ENCODE measurements at regions not wholly inside any gene's neighbourhood (a gene's known extent, or its start where the extent isn't known, plus 50 kb on each side); places are given as distances from the start of the nearest gene placed in this dataset.

DNA sequence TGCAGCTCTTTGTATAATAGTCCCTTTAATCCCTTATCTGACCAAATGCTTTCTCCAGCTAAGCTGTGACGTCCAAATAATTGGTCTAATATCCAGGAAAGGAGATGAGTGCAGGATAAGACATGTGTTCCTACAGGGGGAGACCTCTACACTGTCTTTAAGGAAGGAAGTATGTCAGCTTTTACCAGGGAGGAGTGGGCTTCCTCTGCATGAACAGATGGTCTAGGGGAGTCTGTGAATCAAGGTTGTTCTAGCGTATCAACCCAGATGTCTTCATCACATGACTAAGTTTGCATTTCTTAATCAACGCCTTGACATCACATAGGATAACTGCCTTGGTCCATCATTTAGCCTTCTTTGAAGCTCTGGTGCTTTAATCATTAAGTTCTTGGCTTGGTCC, 528.2 kb downstream of the MRPL39 start:
- DNase-seq (ENCODE audit: low read depth in 2 of 3, low spot score in 2 of 3), result no peak

DNA sequence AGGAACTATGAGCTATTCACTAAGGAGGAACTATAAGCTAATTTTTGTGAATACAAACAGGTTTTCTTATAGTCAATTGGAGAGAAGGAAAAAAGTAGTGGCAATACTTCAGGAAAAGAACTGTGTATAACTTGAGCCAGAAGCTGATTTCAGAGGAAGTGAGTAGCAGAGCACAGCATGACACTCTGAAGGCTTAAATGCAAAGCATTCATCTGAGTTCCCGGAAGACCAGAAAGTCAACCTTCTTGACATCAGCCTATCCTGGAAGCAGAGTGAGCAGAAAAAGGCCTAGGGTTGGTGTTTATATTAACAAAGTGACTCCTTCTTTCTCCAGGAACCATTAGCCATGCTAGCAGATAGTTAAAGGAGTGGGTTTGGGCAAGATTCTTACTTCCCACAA, 545.2 kb downstream of the MRPL39 start:
- no peak for DNase-seq (ENCODE audit: low read depth in 2 of 3, low spot score in 2 of 3)

- no peak for DNase-seq (ENCODE audit: low read depth in 2 of 3, low spot score in 2 of 3)
Measured at GRCh38 chr21:25054689-25055088, 552.6 kb downstream of the MRPL39 start.

GRCh38 chr21:25039461-25040380, 567.6 kb downstream of the MRPL39 start:
- DNase-seq (ENCODE audit: low read depth in 2 of 3, low spot score in 2 of 3), result no peak

DNA sequence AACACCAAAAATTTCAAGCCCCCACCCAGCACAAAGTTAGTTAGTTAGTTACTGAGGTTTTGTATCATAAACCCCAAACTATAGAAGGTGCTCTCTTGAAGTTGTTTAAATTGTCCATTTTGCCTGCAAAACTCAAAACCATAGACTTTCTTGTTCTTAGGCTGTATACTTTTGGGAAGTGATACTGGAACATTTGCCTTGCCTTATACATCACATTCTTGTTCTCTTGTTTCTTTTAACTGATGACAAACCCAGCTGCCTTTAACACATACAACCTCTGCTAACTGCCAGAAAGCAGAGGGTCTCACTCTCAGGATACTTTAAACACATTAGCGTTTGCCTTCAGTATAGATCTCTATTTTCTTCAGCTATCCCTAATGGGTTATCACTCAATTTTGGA, 570.5 kb downstream of the MRPL39 start:
- DNase-seq (ENCODE audit: low read depth in 2 of 3, low spot score in 2 of 3), result no peak

DNA sequence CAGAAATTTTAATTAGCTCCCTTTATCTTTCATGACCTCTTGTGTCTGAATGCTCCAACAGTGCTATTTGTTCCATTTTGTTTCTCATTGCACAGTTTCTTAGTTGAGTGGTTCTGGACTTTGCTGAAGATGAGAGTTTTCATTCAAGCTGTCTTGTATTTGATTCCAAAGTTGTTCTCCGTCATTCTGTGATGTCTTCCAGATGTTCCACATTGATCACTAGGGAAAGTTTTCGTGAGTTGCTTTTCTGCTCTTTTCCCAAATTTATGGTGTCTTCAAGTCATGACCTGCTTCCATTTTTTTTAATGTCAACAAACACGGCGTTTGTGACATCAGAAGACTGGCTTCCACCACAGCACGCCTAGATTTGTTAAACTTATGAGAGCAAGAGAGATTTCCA, 575.5 kb downstream of the MRPL39 start:
- DNase-seq (ENCODE audit: low read depth in 2 of 3, low spot score in 2 of 3), result no peak

DNA sequence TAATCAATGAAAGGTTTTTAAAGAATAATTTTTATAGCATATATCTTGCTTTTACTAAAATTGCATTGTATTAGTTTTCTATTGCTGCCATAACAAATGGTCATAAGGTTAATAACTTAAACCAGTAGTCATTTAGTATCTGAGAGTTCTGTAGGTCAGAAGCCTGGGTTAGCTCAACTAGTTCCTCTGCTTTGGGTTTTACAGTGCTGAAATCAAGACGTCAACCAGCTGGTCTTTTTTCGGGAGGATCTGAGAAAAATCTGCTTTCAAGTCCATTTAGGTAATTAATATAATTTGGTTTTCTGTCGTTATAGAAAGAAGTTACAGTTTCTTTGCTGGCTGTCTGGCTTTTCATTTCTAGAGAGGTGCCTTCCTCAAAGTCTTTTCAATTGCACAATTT, 577.7 kb downstream of the MRPL39 start:
- DNase-seq (ENCODE audit: low read depth in 2 of 3, low spot score in 2 of 3), result no peak

DNA sequence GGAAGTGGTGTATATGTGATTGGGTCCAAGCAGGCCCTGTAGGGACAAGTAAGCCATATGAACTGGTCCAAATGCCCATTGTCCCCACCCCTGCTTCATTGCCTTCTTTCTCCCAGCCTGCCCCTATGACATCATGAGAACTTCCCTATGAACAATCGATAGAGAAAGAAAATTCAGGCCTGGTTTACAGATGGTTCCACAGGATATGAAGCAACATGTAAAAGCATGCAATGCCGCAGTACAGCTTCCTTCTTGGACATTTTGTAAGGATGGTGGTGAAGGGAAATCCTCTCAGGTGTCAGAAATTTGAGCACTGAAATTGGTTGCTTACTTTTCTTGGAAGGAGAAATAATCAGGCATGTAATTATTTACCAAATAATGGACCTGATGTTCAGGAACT, 581.7 kb downstream of the MRPL39 start:
- no peak for DNase-seq (ENCODE audit: low read depth in 2 of 3, low spot score in 2 of 3)

DNA sequence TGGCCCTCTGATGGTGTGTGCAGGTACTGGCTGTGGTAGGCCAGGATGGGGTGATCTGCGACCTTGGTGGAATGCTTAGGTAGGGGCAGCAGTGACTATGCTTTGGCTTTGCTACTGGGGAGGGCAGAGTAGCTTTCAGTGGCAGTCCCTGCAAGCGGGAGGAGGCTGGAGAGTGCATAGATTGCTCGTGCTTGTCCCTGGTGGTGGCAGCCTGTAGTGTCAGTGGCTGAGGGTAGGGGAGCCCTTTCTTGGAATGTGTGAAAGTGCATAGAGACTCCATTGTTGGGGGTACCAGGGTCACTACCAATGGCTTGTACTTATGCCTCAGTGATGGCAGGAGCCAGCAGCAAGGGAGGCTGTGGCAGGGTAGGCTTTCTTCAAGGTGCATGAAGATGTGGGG, 582.6 kb downstream of the MRPL39 start:
- DNase-seq (ENCODE audit: low read depth in 2 of 3, low spot score in 2 of 3), result no peak

GRCh38 chr21:25005388-25005787, 601.9 kb downstream of the MRPL39 start:
- DNase-seq (ENCODE audit: low read depth in 2 of 3, low spot score in 2 of 3), result no peak

DNA sequence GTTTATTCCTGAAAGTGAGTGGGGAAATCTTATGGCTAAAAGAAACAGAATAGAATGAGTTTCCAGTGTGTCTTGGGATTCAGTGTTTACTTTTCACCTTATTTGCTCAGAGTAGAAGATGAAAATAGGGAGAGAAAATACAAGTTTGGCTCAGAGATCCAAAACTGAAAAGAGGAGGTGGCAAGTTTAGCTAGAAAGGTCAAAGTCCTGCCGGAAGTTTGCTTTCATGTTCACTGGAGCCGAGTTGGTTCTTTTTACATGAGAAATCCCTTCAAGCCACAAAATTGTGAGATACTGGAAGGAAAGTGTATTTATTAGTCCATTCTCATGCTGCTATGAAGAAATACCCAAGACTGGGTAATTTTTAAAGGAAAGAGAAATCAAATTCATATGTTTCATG, 604.6 kb downstream of the MRPL39 start:
- DNase-seq (ENCODE audit: low read depth in 2 of 3, low spot score in 2 of 3), result no peak

DNA sequence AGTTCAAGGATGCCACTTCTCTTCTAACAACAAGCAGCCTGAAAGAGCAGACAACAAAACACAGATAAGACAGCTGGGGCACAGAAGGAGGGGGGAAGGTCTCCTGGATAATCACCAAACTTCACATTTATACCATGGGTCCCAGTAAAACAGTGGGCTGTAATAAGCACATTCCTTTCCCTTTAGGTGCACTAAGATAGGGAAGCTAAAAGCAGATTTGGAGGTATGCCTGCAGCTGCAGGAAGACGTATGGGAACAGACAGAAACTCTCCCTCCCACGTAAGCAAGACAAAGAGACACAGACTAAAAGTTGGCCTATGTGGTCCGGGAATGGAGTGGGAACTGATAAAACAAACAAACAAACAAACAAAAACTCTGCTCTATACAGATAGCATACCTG, 612.1 kb downstream of the MRPL39 start:
- DNase-seq (ENCODE audit: low read depth in 2 of 3, low spot score in 2 of 3), result no peak

- no peak for DNase-seq (ENCODE audit: low read depth in 2 of 3, low spot score in 2 of 3)
Measured at GRCh38 chr21:24994717-24995116, 612.6 kb downstream of the MRPL39 start.

DNA sequence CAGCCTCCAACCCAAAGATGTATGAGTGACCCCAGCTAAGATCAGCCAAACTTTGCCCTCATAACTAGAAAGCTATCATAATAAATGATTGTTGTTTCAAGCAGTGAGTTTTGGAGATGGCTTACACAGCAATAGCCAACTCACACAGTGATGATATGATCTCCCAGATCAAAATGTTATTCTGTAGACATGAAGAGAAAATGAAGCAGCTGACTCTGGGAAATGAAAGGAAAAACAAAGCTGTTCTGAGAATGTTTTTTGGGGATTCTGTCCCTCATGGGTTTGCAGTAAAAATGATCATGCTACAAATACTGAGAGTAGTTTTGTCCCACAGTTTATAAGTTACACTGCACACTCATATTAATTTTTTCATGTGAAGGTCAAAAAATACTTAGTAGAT, 617.8 kb downstream of the MRPL39 start:
- DNase-seq (ENCODE audit: low read depth in 2 of 3, low spot score in 2 of 3), result no peak

GRCh38 chr21:24988941-24989340, 618.3 kb downstream of the MRPL39 start:
- no peak for DNase-seq (ENCODE audit: low read depth in 2 of 3, low spot score in 2 of 3)

GRCh38 chr21:24976238-24976637, 631.0 kb downstream of the MRPL39 start:
- no peak for DNase-seq (ENCODE audit: low read depth in 2 of 3, low spot score in 2 of 3)

DNA sequence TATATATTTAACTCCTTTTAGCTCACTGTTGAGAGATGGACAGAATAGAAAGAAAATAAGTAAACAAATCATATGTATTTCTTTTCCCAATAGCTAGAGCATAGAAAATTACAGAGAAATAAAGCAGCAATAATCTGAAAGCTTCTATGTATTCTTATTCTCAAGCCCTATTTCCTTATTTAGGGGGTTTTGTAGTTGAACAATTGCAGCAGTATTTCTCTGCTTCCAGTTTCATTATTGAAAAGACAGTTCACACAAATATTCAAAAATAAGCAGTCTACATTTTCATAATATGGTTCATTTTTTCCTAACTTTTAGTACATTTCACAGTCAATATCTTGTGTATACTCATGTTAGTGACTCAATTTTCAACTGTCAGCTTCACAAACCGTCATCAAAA, 638.2 kb downstream of the MRPL39 start:
- no peak for DNase-seq (ENCODE audit: low read depth in 2 of 3, low spot score in 2 of 3)

DNA sequence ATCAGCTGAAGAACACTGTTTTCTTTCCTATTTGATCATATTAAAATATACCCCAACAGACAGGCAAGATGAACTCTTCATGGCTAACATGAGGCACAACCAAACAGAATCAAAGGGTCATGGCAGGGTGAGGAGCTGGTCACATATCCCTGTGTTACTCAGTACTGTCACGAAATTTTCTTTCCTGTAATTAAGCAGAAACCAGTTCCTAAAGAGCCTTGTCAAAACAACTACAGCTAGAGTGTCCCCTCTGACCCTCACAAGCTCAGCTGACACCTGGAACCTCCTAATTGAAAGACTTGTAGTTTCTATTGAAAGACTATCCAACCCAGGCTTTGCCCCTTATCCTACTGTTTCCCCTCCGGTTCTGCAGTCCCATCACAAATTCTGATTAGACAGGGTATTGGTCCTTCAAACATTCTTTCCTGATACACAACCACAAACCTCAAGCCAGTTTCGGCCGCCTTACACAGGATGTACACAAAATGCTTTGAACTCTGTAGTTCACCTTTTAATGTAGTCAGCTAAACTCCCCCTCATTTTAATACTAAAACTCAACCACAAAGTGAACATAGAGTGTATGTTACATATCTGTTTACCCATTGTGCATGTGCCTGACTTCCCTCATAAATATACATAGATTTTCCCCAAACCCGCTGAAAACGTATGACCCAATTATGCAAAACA, 651.9 kb downstream of the MRPL39 start:
- no peak for DNase-seq (ENCODE audit: low read depth in 2 of 3, low spot score in 2 of 3)

GRCh38 chr21:24948186-24948585, 659.1 kb downstream of the MRPL39 start:
- no peak for DNase-seq (ENCODE audit: low read depth in 2 of 3, low spot score in 2 of 3)

- no peak for DNase-seq (ENCODE audit: low read depth in 2 of 3, low spot score in 2 of 3)
Measured at GRCh38 chr21:24945910-24946309, 661.4 kb downstream of the MRPL39 start.

GRCh38 chr21:24941316-24942185, 665.7 kb downstream of the MRPL39 start:
- DNase-seq (ENCODE audit: low read depth in 2 of 3, low spot score in 2 of 3), result no peak
